HepG2 (cell line): ENCODE measurements at regions not wholly inside any gene's neighbourhood (a gene's known extent, or its start where the extent isn't known, plus 50 kb on each side); places are given as distances from the start of the nearest gene placed in this dataset.

Source experiments
- ATAC-seq: fragments of 200-7000 bp; cut with Tn5 transposase; 3 replicates; pipeline ENCODE4 v1.9.1; 2020; ENCODE audit warnings: mild to moderate bottlenecking, moderate library complexity
- BruUV-seq: library from RNA; stranded (reverse); fragments of 400-500 nt; replicated peaks from 2 replicates; lab custom pipeline; 2021; lab: Mats Ljungman, UMichigan
- CTCF ChIA-PET: fragments of 300-600 bp; formaldehyde crosslinking; extraction: SDS; loops from one replicate; lab custom pipeline; 2021; ENCODE audit warnings: low total read pairs, inconsistent platforms, low intra/inter-chr PET ratio; lab: Yijun Ruan, JAX
- POLR2A ChIA-PET: fragments of 350-600 bp; sonication (Branson Sonifier 250); formaldehyde crosslinking; loops from one replicate; lab custom pipeline; 2020; ENCODE audit warnings: antibody characterized with exemption, inconsistent platforms; lab: Yijun Ruan, JAX
- DNase-seq: peaks from one replicate; pipeline ENCODE4 v3.0.0-alpha.2; 2015; ENCODE audit warnings: low spot score
- FAIRE-seq: peaks from 3 replicates; lab custom pipeline; 2011; peaks lifted over from hg19 to GRCh38; lab: Jason Lieb, UNC
- H2AFZ ChIP-seq: one replicate; pipeline ENCODE4 v1.6.1; 2011; ENCODE audit warnings: low read length, inconsistent platforms
- H3K27ac ChIP-seq: fragments of 300-600 bp; 3 replicates; pipeline ENCODE4 v1.8.0; 2011; ENCODE audit warnings: mixed run types, mild to moderate bottlenecking, mixed read lengths, low read length, inconsistent platforms; ENCODE audit not compliant: insufficient read depth; ENCODE audit errors: extremely low read length
- H3K27me3 ChIP-seq, 2 experiments: fragments of 200-600 bp in 1 of 2; 2 replicates in 1 of 2; 3 replicates in 1 of 2; pipeline versions ENCODE4 v1.6.0 to v1.8.0; 2011; ENCODE audit warnings: low read length in 2 of 2, mild to moderate bottlenecking in 2 of 2, moderate library complexity in 2 of 2, inconsistent platforms in 1 of 2; ENCODE audit not compliant: insufficient read depth in 2 of 2, control insufficient read depth in 1 of 2
- H3K36me3 ChIP-seq, 2 experiments: fragments of 200-600 bp in 1 of 2; replicated peaks in 1 of 2; 2 replicates in 1 of 2; 3 replicates in 1 of 2; pipeline versions ENCODE4 v1.5.1 to v1.8.0; 2011; ENCODE audit warnings: low read length in 2 of 2, inconsistent platforms in 1 of 2; ENCODE audit not compliant: insufficient read depth in 2 of 2, control insufficient read depth in 1 of 2
- H3K4me1 ChIP-seq: 2 replicates; pipeline ENCODE4 v1.5.1; 2012; ENCODE audit warnings: low read length, inconsistent platforms; ENCODE audit not compliant: insufficient read depth
- H3K4me2 ChIP-seq: 2 replicates; pipeline ENCODE4 v1.6.0; 2011; ENCODE audit warnings: low read depth, low read length, inconsistent platforms
- H3K4me3 ChIP-seq, 3 experiments: fragments of 200-600 bp in 1 of 3; sonication (generic), shearing (Covaris generic) in 1 of 3; replicated peaks in 1 of 3; 2 replicates each; pipeline ENCODE4 v1.5.1; 2011 to 2016; ENCODE audit warnings: low read length in 3 of 3, inconsistent platforms in 2 of 3, low read depth in 2 of 3, mild to moderate bottlenecking in 2 of 3, control low read depth in 1 of 3, mixed read lengths in 1 of 3; ENCODE audit not compliant: insufficient read depth in 1 of 3
- H3K79me2 ChIP-seq: one replicate; pipeline ENCODE4 v1.6.1; 2011; ENCODE audit warnings: low read length, inconsistent platforms; ENCODE audit not compliant: insufficient read depth
- H3K9ac ChIP-seq: 2 replicates; pipeline ENCODE4 v1.6.0; 2011; ENCODE audit warnings: mild to moderate bottlenecking, low read depth, low read length, inconsistent platforms; ENCODE audit not compliant: insufficient read depth
- H3K9me3 ChIP-seq: 2 replicates; pipeline ENCODE4 v1.5.1; 2012; ENCODE audit warnings: mild to moderate bottlenecking, low read length
- H4K20me1 ChIP-seq: 2 replicates; pipeline ENCODE4 v1.6.0; 2011; ENCODE audit warnings: inconsistent platforms, mild to moderate bottlenecking, low read length, moderate library complexity; ENCODE audit not compliant: insufficient read depth
- ARHGAP35 ChIP-seq: sonication (generic); formaldehyde crosslinking; IDR thresholded peaks from 2 replicates; pipeline ENCODE4 v1.9.0; 2022; ENCODE audit warnings: mild to moderate bottlenecking, inconsistent platforms, moderate library complexity, missing genetic modification reagents, borderline replicate concordance
- LRRFIP1 ChIP-seq: sonication (generic); formaldehyde crosslinking; conservative IDR thresholded peaks from 2 replicates; pipeline ENCODE4 v1.4.0; 2020; ENCODE audit warnings: missing genetic modification reagents
- PRPF4 ChIP-seq: fragments of 200-400 bp; formaldehyde crosslinking; IDR thresholded peaks from 2 replicates; pipeline ENCODE4 v1.6.1; 2016; ENCODE audit warnings: low read length, low read depth; ENCODE audit not compliant: poor library complexity, severe bottlenecking
- SIX1 ChIP-seq: sonication (generic); formaldehyde crosslinking; IDR thresholded peaks from 2 replicates; pipeline ENCODE4 v1.4.0; 2020; ENCODE audit warnings: missing genetic modification reagents, borderline replicate concordance
- ZFP41 ChIP-seq: sonication (generic); formaldehyde crosslinking; IDR thresholded peaks from 2 replicates; pipeline ENCODE4 v1.4.0; 2020; ENCODE audit warnings: mild to moderate bottlenecking, missing genetic modification reagents, borderline replicate concordance
- ZNF124 ChIP-seq: sonication (generic); formaldehyde crosslinking; IDR thresholded peaks from 2 replicates; pipeline ENCODE4 v1.4.0; 2020; ENCODE audit warnings: missing genetic modification reagents
- WGBS: methylation state at CpG from one replicate; pipeline ENCODE4 v1.1.6; 2017; ENCODE audit warnings: low lambda C conversion rate; 5-methylcytosine and 5-hydroxymethylcytosine counted together
- in situ Hi-C: cut with HindIII; loops from 2 replicates; pipeline ENCODE4 v1.10.0; 2017; ENCODE audit warnings: low pct_unique_long_range_greater_than_20kb; ENCODE audit not compliant: extremely low pct_ligation_motif_present
- intact Hi-C: fragments of 100-400 bp; cut with micrococcal nuclease; formaldehyde crosslinking; loops from one replicate; pipeline ENCODE4 v1.10.0; 2022; ENCODE audit not compliant: unreplicated experiment
- TF ChIP-seq, protein P1 (sequence below): sonication (generic); formaldehyde crosslinking; IDR thresholded peaks from 2 replicates; pipeline ENCODE4 v1.5.0; 2020; ENCODE audit warnings: missing genetic modification reagents, mild to moderate bottlenecking, borderline replicate concordance

DNA sequence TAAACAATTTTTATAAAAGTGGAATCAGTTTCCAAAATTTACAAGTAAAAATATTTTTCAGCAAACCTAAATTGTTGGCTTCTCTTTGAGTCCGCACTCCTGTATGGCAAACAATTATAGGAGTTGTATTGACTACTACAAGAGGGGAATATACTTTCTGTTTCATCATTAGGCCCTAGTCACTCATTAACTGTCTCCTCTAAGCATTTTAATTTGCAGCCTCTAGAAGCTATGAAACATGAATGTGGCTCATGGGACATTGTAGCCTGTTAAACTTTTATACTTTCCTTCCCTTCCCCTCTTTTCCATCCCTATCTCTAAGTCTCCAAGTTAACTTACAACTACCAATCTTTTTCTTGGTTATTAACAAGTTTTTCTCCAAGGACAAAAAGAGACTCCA, 58.9 kb upstream of the CBLB start:
- FAIRE-seq, result no peak
- BruUV-seq, result no TSS peak
- H3K27me3 ChIP-seq, result no peaks in the 10 kb centered on the region
- POLR2A ChIA-PET, result no interaction called here
- no peaks in the 10 kb centered on the region for H4K20me1 ChIP-seq
- no peaks in the 10 kb centered on the region for H3K4me1 ChIP-seq
- CTCF ChIA-PET, result no interaction called here
- H3K36me3 ChIP-seq, result no peaks in the 10 kb centered on the region
- DNase-seq, result no peak
- H3K9me3 ChIP-seq, result no peaks in the 10 kb centered on the region
- no peak for TF ChIP-seq PRPF4
- TF ChIP-seq ARHGAP35 (CRISPR knock-in tag), result no peak
- TF ChIP-seq, protein P1, sequence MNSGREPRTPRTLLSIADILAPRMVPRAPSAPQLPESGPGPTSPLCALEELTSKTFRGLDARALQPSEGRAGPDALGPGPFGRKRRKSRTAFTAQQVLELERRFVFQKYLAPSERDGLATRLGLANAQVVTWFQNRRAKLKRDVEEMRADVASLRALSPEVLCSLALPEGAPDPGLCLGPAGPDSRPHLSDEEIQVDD (CRISPR knock-in tag), result no peak
- no peak overlapping the region for H3K27ac ChIP-seq
- no peak for ATAC-seq
- no peak overlapping the region for H3K9ac ChIP-seq
- in situ Hi-C loops (no loop called here), intact Hi-C loops (no loop called here)
- no peaks in the 10 kb centered on the region for H3K79me2 ChIP-seq
- no peak overlapping the region for H3K4me2 ChIP-seq
- H2AFZ ChIP-seq, result no peak overlapping the region
- H3K4me3 ChIP-seq, result no peak overlapping the region
- WGBS, result 85% methylated on average over 1 of the region's 1 CpG

DNA sequence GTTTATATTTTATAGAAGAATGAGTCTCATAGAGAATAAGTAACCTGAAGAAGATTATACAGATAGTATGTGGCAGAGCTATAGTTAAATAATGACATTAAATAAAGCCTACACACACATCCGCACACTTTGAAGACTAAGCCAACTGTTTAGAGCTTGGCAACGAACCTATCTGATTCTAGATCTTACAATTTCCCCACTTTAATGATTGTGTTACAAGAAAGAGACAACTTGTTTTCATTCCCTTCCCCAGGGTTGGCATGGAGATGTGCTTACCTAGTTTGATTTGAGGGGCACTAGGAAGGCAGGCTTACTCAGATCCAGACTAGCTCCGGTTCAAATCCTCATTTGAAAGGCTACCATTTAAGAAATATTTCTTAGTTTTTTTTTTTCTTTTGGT, 61.9 kb upstream of the CBLB start:
- no peak for TF ChIP-seq ZNF124 (CRISPR knock-in tag)
- TF ChIP-seq SIX1 (CRISPR knock-in tag), result no peak
- no peak for TF ChIP-seq LRRFIP1
- no peak for TF ChIP-seq ZFP41 (CRISPR knock-in tag)
- TF ChIP-seq, all 625 proteins: peak for 0
- DNase-seq (no peak), ATAC-seq (no peak), FAIRE-seq (no peak)
- Histone ChIP-seq H3K27me3 (no peaks in the 10 kb centered on the region; a peak in 1 of 5 replicates), H3K79me2 (no peaks in the 10 kb centered on the region), H3K4me2 (no peak overlapping the region), H4K20me1 (no peaks in the 10 kb centered on the region), H2AFZ (no peak overlapping the region), H3K9me3 (no peaks in the 10 kb centered on the region), H3K9ac (no peak overlapping the region), H3K4me1 (no peaks in the 10 kb centered on the region), H3K27ac (no peak overlapping the region), H3K36me3 (no peaks in the 10 kb centered on the region), H3K4me3 (no peak overlapping the region)
- POLR2A ChIA-PET, result no interaction called here
- CTCF ChIA-PET, result no interaction called here
- in situ Hi-C loops, result no loop called here
- 29% methylated on average over 3 of the region's 3 CpGs for WGBS
- intact Hi-C loops, result no loop called here
- no TSS peak for BruUV-seq
